ENCODE measurements at regions not wholly inside any gene's neighbourhood (a gene's known extent, or its start where the extent isn't known, plus 50 kb on each side); places are given as distances from the start of the nearest gene placed in this dataset.
A peak's percentile ranks its signal among the peaks of the same experiment; 100 is the strongest.
"Not testable (repeated sequence)": the region's sequence is repeated elsewhere in the genome, so short reads cannot be mapped to it uniquely, and the experiment has no call there.

DNA sequence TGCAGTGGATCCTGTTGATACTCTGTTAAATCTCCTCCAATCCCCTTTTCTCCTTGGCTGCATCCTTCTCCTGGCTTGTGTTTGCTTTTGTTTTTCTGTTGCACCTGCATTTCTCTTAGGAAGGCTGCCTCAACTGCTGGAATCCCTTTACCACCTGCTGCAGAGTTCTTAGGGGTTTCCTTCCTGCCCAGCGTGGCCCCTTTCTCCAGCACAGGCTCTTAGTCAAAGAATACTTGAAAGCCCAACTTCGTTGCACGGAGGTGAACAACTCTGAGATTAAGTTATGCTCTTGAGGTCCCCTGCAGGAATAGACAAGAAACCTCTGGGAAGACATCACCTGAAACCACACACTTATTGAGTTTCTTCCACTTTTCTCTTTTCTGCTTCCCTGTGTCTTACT lies 121.6 kb upstream of the GRM7 start:
- DNase-seq, result no peak

DNA sequence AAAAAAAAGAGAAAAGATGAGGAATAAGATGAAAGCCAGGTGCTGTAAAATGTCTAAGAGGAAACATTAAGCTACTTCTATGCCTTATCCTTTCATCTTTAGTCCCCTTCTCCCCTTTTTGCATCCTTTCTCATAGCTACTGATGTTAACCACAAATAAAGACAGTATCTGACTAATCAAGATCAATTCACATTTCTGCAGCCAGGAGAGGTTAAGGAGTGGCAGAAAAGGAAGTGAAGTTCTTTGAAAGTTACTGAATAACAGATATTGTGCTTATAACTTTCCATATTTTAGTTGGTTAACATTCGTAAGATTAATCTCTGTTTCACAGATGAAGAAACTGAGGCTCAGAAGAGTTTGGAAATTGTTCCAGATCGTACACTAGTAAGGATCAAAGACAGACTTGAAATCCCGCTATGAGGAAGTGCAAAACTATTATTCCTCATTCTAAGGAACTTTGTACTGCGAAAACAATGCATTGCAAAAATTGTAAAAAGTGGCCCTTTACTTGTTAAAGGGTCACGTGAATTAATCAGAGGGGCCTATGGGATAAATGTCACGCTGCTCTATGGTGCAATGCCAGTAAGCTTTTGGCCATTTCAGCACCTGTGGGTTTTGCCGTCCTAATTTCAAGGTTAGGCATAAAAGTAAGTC lies 117.7 kb upstream of the GRM7 start:
- DNase-seq, result no peak

DNA sequence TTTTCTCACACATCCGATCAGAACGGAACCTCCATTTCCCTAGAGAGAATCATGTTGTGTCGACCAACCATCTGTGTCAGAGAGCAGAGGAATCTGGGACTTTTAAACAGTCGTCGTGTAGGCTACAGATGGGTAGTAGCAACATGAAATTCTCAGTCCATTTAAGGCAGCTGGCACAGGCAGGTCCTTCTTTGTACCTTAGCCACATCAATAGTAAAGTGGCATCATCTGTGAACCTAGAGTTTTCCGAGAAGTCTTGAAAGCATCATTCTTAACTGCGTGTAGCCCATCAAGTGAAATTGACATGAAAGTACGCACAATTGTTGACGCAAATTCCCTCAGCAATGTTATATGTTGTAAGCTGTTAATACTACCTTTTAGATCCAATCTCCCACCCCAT lies 114.5 kb upstream of the GRM7 start:
- no peak for DNase-seq

DNA sequence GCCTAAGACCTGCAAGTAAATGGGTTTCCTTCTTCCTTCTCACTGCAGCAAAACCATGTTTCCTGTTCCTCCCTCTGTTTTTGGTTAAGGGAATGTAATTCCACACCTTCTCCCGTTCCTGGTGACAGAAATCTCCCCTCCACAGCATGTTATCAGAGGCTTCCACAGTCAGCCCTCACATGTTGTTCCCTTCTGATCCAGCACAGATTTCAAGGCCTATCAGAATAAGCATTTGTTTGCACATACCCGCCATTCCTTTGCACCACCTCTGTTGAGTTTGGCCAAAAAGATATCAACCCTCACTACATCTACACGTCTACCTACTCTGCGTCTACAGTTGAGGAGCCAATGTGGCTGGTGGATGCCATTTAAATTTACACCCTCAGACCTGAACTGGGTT lies 113.9 kb upstream of the GRM7 start:
- no peak for DNase-seq

DNA sequence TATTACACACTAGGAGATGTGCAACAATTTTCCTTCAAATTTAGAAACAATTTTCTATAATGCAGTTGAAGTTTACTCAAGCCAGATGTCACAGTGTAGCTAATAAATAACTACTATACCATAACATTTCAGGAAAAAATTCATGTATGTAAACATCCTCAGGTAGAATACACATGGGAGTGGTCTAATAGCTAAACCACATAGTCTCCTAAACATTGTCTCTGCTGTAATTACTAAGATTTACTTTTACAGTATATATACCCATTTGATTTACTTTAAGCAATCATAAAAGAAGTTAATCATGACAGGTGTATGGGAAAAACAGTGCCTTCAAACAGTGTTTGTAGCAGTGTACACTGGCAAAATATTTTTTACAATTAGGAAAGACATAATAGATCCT lies 110.1 kb upstream of the GRM7 start:
- DNase-seq, result no peak

DNA sequence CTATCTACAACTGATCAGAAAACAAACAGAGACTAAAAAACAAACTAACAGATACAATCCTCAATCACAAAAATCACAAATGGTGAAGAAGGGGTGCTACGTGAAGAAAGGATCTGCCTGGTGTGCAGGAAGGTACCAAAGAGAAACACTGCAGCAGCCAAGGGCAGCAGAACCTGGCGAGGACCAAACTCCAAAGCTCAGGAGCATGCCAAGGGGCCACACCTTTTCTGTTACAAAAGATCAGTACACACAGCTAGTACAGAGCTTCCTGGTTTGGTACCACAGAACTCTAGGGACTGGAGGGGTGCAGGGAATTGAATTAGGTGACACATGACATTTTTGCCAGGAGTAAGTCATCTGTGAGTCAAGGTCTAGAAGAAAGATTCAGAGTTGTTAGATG lies 107.4 kb upstream of the GRM7 start:
- DNase-seq, result no peak

DNA sequence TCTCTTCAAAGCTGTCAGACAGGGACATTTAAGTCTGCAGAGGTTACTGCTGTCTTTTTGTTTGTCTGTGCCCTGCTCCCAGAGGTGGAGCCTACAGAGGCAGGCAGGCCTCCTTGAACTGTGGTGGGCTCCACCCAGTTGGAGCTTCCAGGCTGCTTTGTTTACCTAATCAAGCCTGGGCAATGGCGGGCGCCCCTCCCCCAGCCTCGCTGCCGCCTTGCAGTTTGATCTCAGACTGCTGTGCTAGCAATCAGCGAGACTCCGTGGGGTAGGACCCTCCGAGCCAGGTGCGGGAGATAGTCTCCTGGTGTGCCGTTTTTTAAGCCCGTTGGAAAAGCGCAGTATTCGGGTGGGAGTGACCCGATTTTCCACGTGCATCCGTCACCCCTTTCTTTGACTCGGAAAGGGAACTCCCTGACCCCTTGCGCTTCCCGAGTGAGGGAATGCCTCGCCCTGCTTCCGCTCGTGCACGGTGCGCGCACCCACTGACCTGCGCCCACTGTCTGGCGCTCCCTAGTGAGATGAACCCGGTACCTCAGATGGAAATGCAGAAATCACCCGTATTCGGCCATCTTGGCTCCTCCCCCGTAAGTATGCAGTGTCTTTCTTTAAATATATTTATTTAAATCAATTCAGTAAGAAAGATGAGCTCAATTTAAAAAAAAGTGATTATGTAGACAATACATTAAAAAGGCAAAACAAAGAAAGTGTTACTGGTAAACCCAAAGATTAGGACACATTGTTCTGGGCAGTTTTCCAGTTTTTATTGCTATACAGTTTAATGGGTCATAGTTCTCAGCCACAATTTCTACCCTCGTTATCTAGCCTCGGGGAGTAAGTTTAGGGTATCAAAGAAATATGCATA lies 91.2 kb upstream of the GRM7 start:
- DNase-seq, result not testable (repeated sequence)

DNA sequence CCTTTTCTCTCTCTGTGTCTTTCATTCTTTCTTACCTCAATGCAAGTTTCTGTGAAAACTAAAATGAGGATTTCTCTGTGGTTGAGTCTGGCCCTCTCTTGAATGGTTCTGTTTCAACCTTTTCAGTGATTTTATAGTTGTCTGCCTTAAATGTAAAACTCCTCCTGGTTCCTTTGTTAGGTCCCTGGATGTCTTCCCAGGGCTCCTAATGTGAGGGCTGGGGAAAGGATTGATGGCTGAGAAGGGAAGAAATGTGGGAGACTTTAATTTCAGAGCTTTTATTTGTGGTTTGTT lies 90.6 kb upstream of the GRM7 start:
- no peak for DNase-seq

DNA sequence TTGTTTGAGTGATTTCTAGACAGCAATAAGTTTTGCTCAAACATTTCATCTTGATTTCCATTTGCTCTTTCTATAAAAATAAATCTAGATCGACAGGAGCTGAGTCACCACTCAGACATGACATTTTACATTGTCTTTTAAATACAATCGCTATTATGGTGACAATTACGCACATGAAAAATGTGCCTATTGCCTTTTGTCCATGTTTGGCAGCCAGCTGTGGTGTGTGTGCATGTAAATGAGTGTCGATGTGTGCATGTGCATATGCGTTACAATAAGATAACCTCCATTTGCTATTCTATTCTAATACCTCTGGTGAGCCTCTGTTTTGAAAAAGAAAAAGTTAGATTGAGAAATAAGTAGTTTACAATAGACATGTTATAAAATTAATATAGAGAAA lies 89.7 kb upstream of the GRM7 start:
- peak; percentile 3 for DNase-seq

DNA sequence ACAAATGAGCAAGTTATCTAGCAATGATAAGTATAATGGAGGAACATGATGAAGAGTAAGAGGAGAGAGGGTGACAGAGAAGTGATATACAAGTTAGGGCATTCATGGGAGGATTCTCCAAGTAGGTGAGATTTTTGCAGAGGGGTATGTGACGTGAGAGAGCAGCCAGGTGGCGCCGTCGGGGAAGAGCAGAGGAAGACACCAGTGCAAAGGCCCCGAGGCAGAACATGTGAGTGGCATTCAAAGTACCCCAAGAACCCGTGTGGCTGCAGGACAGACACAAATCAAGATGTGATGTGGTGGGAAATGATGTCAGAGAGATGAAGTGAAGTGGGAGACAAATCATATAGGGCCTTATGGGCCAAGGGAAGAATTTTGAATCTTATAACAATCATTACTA lies 81.8 kb upstream of the GRM7 start:
- no peak for DNase-seq

DNA sequence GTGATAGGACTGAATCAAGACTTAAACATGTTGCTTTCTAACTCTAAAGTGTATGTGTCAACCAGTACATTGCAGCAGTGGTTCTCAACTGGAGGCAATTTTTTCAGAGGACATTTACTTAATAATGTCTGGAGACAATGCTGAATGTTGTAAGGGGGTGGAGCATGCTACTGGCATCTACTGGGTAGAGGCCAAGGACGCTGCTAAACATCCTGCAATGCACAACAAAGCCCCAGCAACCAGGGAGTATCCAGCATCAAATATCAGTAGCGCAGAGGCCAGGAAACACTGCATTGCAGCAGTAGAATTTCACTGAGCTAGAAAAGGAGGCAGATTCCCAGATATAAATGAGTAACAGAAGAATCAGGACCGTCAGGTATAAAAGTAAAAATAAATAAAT lies 79.8 kb upstream of the GRM7 start:
- DNase-seq, result no peak

DNA sequence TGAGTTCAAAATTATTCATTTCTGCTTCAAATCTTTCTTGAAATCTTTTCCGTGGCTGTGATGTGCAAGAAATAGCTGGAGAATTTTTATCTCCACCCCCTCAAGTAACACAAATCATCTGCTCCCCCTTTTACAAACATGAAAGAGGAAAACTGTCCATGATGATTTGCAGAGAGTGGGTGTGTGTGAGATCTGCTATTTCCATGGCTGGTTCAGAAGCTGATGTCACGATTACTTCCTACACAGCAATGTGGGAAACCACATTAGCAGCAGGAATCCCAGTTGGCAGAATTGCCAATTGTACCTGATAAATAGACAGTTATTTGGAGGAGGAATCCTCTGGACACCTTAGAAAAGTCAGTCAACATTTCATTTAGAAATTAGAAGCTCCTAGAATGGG lies 75.2 kb upstream of the GRM7 start:
- DNase-seq, result no peak

DNA sequence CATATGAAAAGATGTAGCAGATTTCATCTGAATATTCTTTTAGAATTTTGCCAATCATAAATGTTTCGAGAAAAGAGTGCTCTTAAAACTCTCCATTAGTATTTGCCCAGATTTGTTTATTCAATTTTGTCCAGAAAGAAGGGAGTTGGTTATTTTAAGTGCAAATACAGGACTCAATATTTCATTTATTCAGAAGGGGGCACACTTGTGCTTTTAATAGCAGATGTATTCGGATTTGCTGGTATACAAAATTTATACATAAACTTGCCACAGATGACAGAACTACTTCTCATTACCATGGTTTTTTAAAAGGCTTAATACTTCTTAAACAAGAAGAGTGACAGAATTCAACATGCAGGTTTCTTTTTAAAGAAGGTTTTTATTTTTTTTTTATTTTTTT lies 69.8 kb upstream of the GRM7 start:
- DNase-seq, result peak; percentile 35

DNA sequence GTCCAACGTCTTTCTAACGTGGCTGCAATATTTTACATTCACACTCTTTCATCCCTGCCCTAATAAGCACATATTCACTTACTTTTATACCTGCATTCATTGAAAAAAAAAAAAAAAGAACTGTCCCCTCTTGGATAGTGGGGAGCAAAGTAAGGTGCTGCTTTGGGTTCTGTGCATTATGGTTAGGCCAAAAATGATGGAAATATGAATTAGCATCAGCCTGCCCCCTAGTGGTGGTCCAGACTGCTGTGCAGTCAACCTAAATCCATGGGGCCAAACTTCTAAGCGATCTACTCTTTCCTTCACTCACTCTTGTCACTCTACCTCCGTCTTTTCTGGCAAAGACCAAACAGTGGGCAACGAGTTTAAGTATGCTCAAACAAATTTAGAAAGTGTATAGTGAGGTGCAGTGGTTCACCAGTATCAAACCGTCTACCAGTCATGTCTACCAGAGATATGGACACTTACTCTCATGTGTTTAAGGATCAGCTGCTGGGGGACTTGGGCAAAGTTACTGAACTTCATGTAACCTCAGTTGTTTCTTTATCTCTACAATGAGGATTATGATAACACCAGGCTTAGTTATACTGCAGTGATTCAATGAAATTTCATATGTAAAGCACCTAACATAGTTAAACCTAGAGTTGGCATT lies 61.5 kb upstream of the GRM7 start:
- DNase-seq, result peak; percentile 56

DNA sequence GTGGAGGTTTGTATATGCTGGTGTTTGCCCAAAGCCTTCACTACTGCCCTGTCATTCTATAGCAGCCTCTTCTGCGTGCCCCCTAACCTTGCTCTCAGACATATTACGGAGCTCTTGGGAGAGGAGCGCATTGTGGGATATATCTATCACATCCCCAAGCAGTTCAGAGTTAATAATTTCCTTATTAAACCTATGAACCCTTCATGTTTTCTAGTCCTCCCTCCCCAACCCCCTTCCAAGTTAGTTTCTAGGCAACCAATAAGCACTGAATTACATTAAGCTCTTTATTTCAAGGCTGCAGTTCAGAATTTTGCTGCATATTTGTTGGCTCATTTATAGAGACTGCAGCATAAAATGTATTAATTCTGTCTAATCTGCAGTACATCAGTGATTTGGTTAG lies 57.3 kb upstream of the GRM7 start:
- peak; percentile 21 for DNase-seq

DNA sequence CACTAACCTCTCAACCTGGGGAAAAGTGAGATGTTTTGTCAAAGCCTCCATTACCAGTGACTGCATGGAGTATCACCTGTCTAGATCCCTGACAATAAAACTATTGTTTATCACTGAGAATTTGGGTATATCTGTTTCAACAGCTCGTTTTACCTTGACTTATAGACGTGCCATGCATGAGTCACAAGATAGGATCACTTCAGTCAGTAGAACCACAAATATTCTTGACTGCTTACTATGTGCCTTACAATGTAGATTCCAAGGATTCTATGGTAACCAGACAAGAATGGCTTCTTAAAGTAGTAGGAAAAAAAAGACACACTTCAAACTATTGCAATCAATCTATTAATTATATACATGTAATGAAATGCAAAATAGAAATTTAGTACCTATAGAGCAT lies 55.7 kb upstream of the GRM7 start:
- DNase-seq, result no peak

DNA sequence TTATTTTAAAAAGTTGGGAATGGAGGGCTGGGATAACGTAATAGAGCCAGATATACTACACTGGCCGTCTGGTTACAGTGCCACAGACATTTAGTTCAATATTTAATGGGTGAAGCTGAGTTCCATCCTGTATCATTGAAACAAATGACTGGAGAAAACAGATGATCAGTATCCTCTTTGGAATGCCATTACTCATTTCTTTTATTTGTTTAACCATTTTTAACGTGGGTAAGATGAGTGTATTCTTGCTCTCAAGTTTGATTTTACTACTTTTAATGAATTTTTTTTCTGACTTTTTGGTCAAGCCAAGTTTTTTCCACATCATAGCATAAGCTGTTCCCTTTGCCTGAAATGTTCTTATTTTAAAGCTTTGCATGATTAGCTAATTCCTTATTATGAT lies 53.9 kb upstream of the GRM7 start:
- DNase-seq, result no peak

DNA sequence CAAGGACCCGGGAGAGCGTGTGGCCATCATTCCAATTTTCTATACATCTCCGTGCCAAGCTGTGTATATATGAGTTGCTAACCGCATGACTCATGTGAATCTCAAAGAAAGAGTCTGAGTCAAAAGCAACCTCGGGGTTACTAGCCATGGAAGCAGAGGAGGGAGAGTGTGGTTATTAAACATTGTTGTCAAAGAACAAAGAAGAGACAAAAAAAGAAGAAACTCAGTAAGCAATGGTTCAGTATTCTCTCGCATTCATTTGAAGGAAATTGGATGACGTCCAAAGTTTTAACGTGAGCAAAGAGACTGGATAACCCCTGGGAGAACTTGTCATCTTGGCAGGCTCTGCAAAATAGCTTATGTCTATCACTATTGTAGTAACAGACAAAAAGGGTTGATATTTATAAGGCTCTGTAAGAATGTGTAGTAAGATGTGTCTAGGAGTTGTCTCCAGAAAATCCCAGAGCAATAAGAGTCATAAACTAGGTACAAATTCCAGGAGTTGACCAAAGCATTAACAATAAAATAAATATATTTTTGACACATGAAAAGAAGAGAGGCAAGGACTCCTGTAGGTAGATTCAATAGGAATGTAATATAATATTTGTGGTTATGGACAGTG lies 52.8 kb upstream of the GRM7 start:
- peak; percentile 11 for DNase-seq

DNA sequence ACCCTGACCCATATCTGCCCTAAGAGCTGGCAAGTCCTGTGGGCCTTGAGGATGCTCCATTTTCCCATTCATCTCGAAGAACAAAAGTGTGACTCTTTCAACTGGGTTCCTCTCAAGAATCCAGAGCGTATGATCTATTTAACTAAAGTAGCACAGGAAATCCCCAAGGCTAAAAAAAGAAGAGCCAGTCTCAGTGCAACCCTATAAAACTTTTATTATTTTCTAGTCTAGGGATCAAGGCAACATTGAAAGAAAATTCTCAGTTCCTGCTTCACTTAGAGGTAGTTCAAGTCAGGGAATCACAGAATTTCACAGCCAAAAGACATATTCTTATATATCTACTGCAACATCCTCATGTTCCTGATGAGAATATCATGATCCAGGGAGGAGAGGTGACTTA lies 51.6 kb upstream of the GRM7 start:
- DNase-seq, result no peak
